ENCODE measurements at regions not wholly inside any gene's neighbourhood (a gene's known extent, or its start where the extent isn't known, plus 50 kb on each side); places are given as distances from the start of the nearest gene placed in this dataset.
A peak's percentile ranks its signal among the peaks of the same experiment; 100 is the strongest.

GRCh38 chr12:113658006-113658655, 186.5 kb upstream of the LHX5 start:
- DNase-seq (ENCODE audit: low spot score): peak; percentile 5

- no peak for DNase-seq (ENCODE audit: low spot score)
Observed at GRCh38 chr12:113655919-113656318, 184.2 kb upstream of the LHX5 start.

DNA sequence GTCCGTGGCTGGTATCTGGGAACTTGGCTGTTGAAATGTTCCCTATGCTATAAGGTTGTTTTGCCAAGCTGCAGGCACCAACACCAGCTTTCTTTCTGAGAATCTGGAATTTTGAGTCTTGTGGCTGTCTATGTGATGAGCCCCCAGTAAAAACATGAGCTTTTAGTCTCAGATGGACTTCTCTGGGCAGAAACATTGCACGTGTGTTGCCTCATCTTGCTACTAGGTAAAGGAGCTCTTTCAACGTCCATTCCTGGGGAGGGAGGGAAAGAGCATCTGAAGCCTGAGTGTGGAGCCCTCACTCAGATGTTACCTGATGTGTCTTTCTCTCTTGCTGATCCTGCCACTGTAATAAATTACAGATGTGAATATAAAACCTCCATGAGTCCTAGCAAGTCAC, 183.8 kb upstream of the LHX5 start:
- DNase-seq (ENCODE audit: low spot score): no peak

GRCh38 chr12:113651662-113652061, 180.0 kb upstream of the LHX5 start:
- no peak for DNase-seq (ENCODE audit: low spot score)

GRCh38 chr12:113650476-113650875, 178.8 kb upstream of the LHX5 start:
- DNase-seq (ENCODE audit: low spot score): no peak

- no peak for DNase-seq (ENCODE audit: low spot score)
Observed at GRCh38 chr12:113649256-113649830, 177.7 kb upstream of the LHX5 start.

DNA sequence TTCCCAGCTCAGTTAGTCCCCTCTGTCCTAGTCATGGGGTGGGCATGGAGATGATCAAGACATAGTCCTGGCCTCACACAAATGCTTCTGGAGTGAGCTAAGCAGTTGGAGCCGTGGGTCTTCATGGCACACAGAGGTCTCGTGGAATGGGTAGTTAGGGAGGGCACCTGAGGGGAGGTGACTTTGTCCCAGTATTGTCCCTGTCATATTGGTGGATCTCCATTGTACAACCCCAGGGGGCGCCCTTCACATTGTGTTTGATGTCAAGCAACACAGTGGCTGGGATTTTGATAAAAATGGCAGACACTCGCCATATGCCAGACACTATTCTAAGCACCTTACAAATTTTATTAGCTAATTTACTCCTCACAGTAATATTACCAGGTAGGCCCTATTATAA, 175.4 kb upstream of the LHX5 start:
- peak; percentile 45 for DNase-seq (ENCODE audit: low spot score)

DNA sequence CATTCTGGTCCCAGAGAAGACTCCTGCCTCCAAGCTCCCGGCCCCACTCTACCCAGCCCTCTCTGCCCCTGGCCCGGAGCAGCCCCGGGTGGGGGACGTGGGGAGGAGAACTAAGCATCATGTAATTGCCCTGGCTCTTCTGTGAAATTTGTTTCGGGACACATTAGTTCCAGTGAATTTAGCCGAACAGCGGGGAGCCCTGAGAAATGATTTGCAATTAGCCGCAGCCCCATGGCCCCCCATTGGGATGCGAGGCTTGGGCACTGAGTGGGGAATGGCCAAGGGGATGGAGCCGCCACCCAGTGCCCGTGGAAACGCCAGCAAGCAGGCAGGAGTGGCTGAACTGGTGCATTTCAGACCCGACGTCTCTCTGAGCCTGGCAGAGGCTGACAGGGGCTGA, 173.9 kb upstream of the LHX5 start:
- DNase-seq (ENCODE audit: low spot score): no peak

- DNase-seq (ENCODE audit: low spot score): no peak
Observed at GRCh38 chr12:113645183-113645582, 173.5 kb upstream of the LHX5 start.

DNA sequence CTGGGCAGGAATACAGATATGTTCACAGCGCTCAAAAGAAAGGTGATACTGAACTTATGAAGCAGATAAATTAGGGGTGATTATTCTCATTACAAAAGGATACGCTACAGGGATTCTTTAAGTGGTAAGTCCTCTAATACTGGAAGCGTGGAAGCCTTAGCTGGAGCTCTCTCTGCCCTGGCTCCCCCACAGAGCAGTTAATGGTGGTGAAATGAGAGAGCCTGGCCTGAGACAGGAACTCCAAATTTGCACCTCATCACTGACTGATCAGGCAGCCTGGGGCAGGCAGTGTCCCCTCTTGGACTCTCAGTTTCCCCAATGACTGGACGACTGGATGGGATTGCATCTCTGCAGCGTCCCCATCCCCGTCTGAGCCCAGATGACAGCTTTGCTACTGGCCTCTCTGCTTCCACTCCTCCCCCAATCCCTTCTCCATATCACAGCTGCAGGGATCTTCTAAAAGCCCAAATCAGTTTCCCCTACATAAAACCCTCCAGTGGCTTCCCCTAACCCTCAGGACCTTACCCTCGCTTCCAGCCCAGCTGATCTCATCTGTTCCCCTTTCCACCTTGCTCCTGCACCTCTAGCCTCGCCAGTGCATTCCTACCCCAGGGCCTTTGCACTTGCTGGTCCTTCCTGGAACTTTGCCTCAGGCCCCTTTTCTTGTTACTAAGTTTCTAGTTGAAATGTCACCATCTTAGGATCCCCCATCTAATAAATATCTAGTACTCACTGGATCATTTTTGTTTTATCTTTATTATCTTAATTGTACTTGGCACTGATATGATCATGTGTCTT, 171.7 kb upstream of the LHX5 start:
- DNase-seq (ENCODE audit: low spot score): no peak

DNA sequence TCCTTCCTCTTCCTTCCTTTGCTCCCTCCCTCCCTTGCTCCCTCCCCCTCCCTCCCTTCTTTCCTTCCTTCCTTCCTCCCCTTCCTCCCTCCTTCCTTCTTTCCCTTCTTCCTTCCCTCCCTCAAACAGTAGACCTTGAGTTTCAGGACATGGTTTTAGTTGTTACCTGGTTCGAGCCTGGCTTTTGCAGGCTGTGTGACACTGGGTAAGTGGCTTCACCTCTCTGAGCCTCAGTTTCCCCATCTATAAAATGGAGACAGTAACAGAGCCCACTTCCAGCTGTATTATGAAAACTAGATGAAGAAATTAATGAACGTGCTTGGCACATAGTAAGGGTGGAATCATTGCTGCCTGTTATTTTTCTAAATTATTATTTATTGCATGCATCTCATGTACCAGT, 171.0 kb upstream of the LHX5 start:
- DNase-seq (ENCODE audit: low spot score): no peak

- no peak for DNase-seq (ENCODE audit: low spot score)
Observed at GRCh38 chr12:113642216-113642615, 170.5 kb upstream of the LHX5 start.

DNA sequence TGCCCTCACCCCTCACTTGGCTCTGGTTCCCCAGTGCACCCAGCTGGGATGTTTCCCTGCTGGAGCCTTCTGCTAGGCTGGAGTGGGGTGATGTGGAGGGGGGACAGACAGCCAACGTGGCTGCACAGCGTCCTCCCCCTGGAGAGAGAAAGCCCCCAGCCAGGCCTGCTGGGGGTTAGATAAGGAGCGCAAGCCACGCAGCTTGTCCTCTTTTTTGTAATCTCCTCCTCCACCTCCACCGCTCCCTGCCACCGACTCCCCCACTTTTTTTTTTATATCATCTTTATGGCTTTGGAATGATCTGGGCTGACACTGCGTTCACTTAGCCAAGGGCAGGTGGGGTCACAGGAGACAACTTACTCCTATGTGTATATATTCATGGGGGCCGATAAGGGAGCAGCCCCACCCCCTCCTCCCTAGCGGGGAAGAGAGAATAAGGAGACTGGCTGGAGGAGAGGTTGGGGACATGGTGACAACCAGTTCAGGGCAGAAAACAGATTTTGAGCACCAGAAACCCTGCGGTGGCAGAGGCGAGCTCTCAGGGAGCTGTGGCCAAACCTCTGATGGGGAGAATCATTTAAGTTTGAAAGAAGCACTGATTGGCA, 169.9 kb upstream of the LHX5 start:
- no peak for DNase-seq (ENCODE audit: low spot score)

GRCh38 chr12:113640837-113641236, 169.2 kb upstream of the LHX5 start:
- DNase-seq (ENCODE audit: low spot score): no peak

GRCh38 chr12:113639474-113639873, 167.8 kb upstream of the LHX5 start:
- DNase-seq (ENCODE audit: low spot score): no peak

- no peak for DNase-seq (ENCODE audit: low spot score)
Observed at GRCh38 chr12:113638460-113638775, 166.7 kb upstream of the LHX5 start.

- no peak for DNase-seq (ENCODE audit: low spot score)
Observed at GRCh38 chr12:113634982-113635381, 163.3 kb upstream of the LHX5 start.

DNA sequence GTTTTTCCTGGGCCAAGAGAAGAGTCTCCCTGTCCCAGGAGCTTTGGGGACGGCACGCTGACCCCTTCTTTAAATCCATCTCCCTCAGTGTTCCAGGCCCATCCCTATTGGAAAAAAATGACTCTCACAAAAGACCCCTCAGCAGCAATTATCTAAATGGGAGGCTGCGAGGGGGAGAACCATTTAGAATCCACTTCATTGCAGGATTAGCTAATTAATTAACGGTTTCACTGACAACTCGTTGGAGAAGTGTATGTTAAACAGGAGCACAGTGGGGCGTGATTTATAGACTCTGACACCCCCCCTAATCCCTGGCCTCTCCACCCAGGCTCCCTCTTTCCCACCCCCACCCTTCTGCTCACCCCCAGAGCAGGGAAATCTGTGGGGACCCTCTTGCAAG, 162.8 kb upstream of the LHX5 start:
- DNase-seq (ENCODE audit: low spot score): no peak

GRCh38 chr12:113633678-113634332, 162.1 kb upstream of the LHX5 start:
- no peak for DNase-seq (ENCODE audit: low spot score)

GRCh38 chr12:113630625-113631024, 159.0 kb upstream of the LHX5 start:
- no peak for DNase-seq (ENCODE audit: low spot score)

DNA sequence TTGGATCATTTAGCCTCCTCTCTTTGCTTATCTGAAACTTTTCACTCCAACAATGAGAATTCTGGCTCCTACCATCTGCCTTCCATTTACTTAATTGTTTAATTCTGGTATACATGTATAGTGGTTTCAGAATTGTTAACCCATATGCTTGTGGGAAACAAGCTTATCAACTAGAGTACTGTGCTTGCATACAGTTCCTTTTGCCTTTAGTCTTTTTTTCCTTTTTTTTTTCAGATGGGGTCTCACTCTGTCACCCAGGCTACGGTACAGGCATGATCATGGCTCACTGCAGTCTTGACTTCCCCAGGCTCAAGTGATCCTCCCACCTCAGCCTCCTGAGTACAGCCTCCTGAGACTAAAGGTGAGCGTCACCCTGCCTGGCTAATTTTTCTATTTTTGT, 153.8 kb upstream of the LHX5 start:
- DNase-seq (ENCODE audit: low spot score): no peak

DNA sequence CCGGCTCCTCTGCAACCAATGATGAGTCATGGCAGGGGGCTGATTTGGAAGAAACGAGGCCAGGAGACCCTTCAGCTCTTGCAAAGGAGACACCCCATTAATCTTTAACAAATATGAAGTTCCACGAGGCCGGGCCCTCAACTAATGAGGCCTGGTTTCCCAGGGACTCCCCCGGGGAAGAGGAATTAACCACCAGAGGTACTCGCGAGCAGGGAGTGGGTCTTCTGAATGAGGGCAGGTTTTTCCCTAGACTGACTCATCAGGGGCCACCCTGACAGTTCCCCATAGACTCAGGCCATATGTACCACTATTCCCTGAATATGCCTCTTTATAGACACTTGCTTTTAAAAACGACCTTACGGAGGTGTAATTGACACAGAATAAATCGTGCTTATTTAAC, 150.7 kb upstream of the LHX5 start:
- DNase-seq (ENCODE audit: low spot score): no peak
